ENCODE measurements at regions not wholly inside any gene's neighbourhood (a gene's known extent, or its start where the extent isn't known, plus 50 kb on each side); places are given as distances from the start of the nearest gene placed in this dataset.

DNA sequence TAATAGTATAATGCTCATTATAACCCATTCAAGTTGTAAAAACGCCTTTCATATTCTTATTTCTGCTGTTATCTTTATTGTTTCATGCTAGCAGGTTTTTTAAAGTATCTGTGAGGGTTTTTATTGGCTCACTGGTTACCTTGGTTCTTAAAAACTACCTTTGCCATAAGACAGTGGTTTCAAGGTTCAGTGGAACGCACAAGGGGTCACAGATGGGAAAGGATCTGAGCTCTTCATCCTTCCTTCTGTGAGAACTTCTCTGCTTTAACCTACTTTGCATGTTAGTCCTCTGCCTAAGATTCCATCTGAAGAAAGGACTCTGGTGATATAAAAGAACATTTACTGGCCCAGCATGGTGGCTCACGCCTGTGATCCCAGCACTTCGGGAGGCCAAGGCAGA is 492.6 kb downstream of the CD83 start:
- Histone ChIP-seq H2AFZ (ENCODE audit: low read depth, low read length) (no peak overlapping the region), H3F3A (ENCODE audit: insufficient read depth, low read length, poor library complexity, severe bottlenecking) (no peaks in the 10 kb centered on the region), H3K4me2 (ENCODE audit: low read length) (no peak overlapping the region), H3K27me3 (ENCODE audit: insufficient read depth, low read depth, low read length) (no peaks in the 10 kb centered on the region), H3K4me3 (ENCODE audit: low read length) (no peak overlapping the region), H3K9me2 (ENCODE audit: insufficient read depth, low read length) (no peaks in the 10 kb centered on the region), H3K79me2 (replicated peaks; ENCODE audit: insufficient read depth, low read length) (no peaks in the 10 kb centered on the region), H4K20me1 (ENCODE audit: insufficient read depth) (no peaks in the 10 kb centered on the region), H3K9ac (ENCODE audit: low read length) (no peak overlapping the region), H3K27ac (ENCODE audit: low read length) (no peak overlapping the region), H3K36me3 (ENCODE audit: insufficient read depth, low read length) (no peaks in the 10 kb centered on the region), H3K9me3 (ENCODE audit: low read length) (no peaks in the 10 kb centered on the region)
- no peak for TF ChIP-seq TAF1 (IDR thresholded peaks at IDR 0.05; ENCODE audit: low read depth)
- no peak for TF ChIP-seq RAD21 (conservative IDR thresholded peaks at IDR 0.05)
- TF ChIP-seq, protein P1, sequence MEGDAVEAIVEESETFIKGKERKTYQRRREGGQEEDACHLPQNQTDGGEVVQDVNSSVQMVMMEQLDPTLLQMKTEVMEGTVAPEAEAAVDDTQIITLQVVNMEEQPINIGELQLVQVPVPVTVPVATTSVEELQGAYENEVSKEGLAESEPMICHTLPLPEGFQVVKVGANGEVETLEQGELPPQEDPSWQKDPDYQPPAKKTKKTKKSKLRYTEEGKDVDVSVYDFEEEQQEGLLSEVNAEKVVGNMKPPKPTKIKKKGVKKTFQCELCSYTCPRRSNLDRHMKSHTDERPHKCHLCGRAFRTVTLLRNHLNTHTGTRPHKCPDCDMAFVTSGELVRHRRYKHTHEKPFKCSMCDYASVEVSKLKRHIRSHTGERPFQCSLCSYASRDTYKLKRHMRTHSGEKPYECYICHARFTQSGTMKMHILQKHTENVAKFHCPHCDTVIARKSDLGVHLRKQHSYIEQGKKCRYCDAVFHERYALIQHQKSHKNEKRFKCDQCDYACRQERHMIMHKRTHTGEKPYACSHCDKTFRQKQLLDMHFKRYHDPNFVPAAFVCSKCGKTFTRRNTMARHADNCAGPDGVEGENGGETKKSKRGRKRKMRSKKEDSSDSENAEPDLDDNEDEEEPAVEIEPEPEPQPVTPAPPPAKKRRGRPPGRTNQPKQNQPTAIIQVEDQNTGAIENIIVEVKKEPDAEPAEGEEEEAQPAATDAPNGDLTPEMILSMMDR (IDR thresholded peaks at IDR 0.05; ENCODE audit: poor library complexity, severe bottlenecking), result no peak
- TF ChIP-seq POLR2AphosphoS5 (IDR thresholded peaks at IDR 0.05), result no peak
- TF ChIP-seq, protein P2, sequence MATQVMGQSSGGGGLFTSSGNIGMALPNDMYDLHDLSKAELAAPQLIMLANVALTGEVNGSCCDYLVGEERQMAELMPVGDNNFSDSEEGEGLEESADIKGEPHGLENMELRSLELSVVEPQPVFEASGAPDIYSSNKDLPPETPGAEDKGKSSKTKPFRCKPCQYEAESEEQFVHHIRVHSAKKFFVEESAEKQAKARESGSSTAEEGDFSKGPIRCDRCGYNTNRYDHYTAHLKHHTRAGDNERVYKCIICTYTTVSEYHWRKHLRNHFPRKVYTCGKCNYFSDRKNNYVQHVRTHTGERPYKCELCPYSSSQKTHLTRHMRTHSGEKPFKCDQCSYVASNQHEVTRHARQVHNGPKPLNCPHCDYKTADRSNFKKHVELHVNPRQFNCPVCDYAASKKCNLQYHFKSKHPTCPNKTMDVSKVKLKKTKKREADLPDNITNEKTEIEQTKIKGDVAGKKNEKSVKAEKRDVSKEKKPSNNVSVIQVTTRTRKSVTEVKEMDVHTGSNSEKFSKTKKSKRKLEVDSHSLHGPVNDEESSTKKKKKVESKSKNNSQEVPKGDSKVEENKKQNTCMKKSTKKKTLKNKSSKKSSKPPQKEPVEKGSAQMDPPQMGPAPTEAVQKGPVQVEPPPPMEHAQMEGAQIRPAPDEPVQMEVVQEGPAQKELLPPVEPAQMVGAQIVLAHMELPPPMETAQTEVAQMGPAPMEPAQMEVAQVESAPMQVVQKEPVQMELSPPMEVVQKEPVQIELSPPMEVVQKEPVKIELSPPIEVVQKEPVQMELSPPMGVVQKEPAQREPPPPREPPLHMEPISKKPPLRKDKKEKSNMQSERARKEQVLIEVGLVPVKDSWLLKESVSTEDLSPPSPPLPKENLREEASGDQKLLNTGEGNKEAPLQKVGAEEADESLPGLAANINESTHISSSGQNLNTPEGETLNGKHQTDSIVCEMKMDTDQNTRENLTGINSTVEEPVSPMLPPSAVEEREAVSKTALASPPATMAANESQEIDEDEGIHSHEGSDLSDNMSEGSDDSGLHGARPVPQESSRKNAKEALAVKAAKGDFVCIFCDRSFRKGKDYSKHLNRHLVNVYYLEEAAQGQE (IDR thresholded peaks at IDR 0.05; ENCODE audit: borderline replicate concordance), result no peak
- no peak for TF ChIP-seq EP300 (conservative IDR thresholded peaks at IDR 0.05; ENCODE audit: poor library complexity, severe bottlenecking)
- TF ChIP-seq EZH2 (IDR thresholded peaks at IDR 0.05; ENCODE audit: borderline replicate concordance, insufficient read depth, low read length, poor library complexity, severe bottlenecking), result no peak
- TF ChIP-seq MXI1 (conservative IDR thresholded peaks at IDR 0.05; ENCODE audit: poor library complexity, severe bottlenecking), result no peak
- no peak for TF ChIP-seq SMC3 (conservative IDR thresholded peaks at IDR 0.05; ENCODE audit: poor library complexity)

DNA sequence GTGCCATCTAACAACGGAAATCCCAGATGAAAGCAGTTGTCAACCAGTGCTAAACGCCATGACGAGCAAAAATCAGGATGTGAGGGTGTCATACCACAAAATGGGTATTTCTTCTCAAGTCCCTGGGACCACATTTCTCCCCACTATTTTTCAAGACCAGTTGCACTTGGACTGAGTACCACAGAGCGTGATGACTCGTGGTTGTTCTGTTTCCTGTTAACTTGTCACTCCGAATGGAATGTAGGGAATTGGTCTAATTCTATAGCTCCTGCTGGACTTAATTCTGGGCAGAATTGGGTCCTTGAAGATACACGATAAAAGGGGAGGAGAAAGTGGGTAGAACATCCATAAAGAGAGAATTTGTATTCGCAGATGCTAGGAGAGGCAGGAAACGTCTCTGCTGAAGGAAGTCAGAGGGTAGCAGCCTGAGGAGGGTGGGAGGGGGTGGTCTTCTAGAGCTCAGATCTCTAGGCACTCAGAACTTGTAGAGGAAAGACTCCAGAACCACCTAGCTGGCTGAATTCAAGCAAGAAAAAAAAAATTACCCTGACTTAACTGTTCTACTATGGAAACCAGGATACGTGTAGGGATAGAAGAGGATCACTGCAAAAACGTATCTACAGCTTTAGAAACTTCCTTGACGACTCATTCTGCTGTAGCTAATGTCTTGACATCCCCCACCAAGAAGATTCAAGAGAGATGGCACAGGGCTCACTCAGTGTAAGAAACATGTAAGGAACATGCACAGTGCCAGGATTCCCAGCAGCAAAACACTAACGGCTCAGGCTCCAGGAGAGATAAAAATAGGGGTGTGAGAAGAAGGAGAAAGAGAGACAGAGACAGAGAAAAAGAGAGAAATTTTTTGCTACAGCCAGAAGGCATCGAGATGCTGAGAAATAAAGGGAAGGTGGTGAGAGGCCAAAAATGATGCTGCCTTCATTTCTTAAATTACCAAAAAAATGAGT is 494.7 kb downstream of the CD83 start:
- Histone ChIP-seq H3K9ac (ENCODE audit: low read length) (no peak overlapping the region), H3K27ac (ENCODE audit: low read length) (no peak overlapping the region), H3F3A (ENCODE audit: insufficient read depth, low read length, poor library complexity, severe bottlenecking) (no peaks in the 10 kb centered on the region), H4K20me1 (ENCODE audit: insufficient read depth) (no peaks in the 10 kb centered on the region), H3K27me3 (ENCODE audit: insufficient read depth, low read depth, low read length) (no peaks in the 10 kb centered on the region), H3K79me2 (replicated peaks; ENCODE audit: insufficient read depth, low read length) (no peaks in the 10 kb centered on the region), H3K4me2 (ENCODE audit: low read length) (no peak overlapping the region), H2AFZ (ENCODE audit: low read depth, low read length) (no peak overlapping the region), H3K4me3 (ENCODE audit: low read length) (no peak overlapping the region), H3K9me3 (ENCODE audit: low read length) (no peaks in the 10 kb centered on the region), H3K36me3 (ENCODE audit: insufficient read depth, low read length) (no peaks in the 10 kb centered on the region), H3K9me2 (ENCODE audit: insufficient read depth, low read length) (no peaks in the 10 kb centered on the region)
- TF ChIP-seq, protein P1 (IDR thresholded peaks at IDR 0.05; ENCODE audit: poor library complexity, severe bottlenecking), result no peak
- TF ChIP-seq RAD21 (conservative IDR thresholded peaks at IDR 0.05), result no peak
